HG02763 (cell line): ENCODE measurements at regions not wholly inside any gene's neighbourhood (a gene's known extent, or its start where the extent isn't known, plus 50 kb on each side); places are given as distances from the start of the nearest gene placed in this dataset.
"Not testable (repeated sequence)": the region's sequence is repeated elsewhere in the genome, so short reads cannot be mapped to it uniquely, and the experiment has no call there.

Source experiments
- ATAC-seq: cut with Tn5 transposase; IDR thresholded peaks from one replicate; pipeline ENCODE4 v1.9.1; 2021; ENCODE audit warnings: mild to moderate bottlenecking, moderate library complexity; ENCODE audit not compliant: unreplicated experiment

DNA sequence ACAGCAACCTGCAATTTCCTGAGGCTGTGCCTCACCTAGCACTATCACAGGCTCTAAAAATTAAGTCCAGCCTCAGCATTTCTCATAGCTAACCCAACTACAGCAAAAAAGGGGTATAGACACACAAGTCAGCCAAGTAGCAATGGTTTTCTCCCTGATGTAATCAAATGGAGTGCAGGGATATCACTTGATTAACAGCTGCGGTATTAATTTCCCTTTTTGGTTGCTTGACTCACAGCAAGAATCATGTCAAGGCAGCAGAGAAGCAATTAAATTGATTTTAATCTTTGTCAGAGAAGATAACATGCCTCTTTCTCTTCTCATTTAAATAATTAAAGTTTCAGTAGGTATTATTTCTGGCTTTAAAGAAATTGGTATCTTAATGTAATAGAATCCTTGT lies 278.9 kb downstream of the RWDD3 start:
- ATAC-seq, result no peak

DNA sequence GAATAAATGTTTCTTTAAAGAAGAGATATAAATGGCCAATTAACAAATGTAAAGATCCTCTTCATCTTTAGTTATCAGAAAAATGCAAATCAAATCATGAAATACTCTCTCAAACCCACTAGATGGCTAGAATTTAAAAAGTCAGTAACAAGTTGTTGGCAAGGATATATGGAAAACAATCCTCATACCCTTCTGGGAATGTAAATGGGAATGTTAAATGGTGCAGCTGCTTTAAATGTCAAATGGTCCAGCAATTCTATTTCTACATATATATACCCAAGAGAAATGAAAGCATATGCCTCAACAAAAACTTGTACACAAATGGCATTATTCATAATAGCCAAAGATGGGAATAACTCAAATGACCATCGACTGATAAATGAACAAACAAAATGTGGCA lies 283.5 kb downstream of the RWDD3 start:
- ATAC-seq, result no peak

DNA sequence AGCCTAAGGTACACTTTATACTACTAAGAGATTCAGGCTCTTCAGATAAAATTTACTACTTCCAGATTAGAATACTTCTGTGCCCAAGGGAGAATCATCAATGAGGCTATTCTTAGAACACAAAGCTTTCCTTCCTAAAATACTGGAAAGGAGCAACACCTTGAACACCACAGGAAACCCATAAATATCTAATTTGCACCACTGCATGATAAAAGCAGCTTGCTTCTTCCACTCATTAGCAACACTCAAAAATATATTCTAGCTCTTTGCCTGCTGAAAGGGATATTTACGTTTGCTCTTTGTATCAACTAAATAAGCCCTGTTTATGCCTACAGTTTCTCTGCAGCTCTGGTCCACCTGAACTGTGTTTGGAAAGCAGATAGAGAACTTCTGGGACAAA lies 284.3 kb downstream of the RWDD3 start:
- ATAC-seq, result no peak

DNA sequence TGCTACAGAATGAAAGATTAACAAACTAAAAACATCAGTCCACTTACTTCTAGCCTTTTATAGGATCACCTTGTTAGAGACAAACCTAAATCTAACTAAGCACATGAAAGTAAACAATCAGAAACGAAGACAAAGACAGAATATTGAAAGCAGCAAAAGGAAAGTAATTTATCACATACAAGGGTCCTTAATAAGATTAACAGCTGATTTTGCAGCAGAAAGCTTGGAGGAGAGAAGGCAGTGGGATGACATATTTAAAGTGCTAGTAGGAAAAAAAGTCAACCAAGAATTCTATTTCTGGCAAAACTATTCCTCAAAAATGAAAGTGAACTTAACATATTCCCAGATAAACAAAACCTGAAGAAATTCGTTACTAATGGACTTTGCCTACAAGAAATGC lies 286.4 kb downstream of the RWDD3 start:
- no peak for ATAC-seq

DNA sequence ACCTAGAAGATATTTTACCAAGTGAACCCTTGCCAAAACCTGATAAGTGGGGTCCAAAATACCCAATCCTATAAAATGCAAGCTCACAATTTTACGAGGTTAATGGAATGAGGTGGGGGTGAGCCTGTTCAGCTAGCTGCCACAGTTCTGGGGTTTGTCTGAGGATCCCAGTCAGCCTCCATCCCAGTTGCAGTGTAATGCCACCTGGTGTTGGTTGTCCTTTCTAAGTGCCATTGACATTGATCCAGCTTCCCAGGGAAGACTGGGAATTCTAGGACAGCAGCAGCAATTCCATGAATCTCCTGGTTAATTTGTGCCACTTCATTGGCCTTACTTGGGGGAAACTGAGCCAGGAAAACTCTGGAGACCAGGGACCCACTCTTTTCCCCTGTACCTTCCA lies 298.3 kb downstream of the RWDD3 start:
- no peak for ATAC-seq

DNA sequence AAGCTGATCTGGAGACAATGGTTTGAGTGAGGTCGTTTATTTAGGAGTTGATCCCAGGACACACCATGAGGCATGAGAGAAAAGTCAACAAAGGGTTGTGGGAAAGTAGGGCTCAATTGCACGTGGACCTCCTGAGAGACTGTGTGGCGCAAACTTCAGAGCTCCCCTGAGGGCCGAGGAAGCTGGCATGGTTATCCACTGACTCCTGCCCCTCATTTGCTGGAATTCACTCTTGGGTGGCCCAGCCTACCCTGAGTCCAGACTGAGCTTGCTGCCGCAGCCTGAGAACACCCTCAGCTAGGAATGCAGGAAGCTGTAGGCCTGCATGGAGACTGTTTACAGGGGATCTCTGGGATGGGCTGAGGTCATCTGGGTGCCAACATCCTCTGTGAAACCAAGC lies 301.0 kb downstream of the RWDD3 start:
- no peak for ATAC-seq

DNA sequence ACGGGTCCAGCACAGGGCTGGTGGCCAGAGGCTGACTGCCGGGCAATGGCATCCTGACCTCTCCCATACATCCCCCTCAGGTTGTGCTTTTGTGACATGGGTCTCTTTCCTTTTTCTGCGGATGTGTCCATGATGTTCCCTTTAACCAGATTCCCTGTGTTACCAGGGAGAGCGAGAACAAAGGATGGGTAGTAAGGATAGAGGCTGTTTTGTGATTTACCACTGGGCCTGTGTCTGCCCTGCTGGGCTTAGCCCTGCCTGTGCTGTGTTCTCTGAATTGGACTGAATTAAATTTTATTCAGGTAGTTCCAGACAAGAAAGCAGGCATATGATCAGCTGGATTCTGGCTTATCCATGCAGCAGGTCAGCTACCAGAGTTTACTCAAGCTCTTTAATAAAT lies 301.6 kb downstream of the RWDD3 start:
- ATAC-seq, result no peak

DNA sequence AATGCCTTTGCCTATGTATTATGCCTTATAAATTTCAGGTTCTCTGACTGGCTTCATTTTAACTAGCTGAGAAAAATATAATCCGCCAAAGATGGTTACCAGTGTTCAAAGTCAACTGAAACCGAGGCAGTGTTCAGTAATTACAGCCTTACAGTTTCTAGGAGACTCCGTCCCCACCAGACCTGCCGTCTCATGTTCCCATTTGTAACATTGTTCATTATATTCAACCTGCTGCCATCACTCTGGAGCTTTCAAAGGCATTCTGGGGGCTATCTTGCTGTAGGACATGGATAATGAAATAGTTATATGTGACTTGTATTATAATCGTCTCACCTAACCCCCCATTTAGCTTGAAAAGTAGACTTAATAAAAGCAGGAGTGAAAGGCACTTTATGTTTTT lies 302.5 kb downstream of the RWDD3 start:
- no peak for ATAC-seq

DNA sequence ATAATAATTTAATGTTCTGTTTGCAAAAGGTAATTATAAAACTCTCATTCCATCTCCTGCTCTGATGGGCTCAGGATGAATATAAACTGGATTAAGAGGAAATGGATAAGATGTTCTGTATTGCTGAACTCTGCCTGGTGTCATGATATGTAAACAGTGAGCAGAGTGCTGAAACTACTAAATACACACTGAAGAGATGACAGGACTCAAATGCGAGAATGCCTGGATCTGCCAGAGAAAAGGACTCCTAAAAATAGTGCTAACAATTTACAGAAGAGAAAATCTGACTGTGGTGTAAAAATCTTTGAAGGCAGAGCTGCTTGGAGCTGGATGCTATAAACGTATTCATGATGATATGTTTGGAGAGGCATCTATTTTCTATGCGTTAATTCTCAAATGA lies 303.2 kb downstream of the RWDD3 start:
- no peak for ATAC-seq

DNA sequence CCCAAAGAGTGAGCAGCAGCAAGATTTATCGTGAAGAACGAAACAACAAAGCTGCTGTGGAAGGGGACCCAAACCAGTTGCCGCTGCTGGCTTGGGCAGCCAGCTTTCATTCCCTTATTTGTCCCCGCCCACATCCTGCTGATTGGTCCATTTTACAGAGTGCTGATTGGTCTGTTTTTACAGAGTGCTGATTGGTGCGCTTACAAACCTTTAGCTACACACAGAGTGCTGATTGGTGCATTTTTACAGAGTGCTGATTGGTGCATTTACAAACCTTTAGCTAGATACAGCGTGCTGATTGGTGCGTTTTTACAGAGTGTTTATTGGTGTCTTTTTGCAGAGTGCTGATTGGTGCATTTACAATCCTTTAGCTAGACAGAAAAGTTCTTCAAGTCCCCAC lies 304.2 kb downstream of the RWDD3 start:
- not testable (repeated sequence) for ATAC-seq

DNA sequence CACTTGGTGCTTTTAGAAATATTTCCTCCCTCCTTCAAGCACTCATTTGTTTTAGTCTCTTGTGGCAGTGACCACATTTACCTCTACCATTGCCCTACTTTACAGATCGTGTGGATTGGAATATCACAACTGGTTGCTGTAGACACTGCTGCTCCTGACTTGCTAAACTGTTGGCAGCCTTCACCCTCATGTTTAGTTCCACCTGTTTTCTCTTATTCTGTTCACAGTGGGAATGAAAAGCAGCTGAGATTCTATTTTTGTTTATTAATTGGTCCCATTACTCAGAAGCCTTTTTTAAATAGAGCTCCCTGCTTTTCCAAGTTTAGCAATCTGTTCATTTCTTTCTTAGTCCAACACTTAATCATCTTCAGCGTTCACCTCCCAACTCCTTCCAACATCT lies 308.9 kb downstream of the RWDD3 start:
- ATAC-seq, result no peak

DNA sequence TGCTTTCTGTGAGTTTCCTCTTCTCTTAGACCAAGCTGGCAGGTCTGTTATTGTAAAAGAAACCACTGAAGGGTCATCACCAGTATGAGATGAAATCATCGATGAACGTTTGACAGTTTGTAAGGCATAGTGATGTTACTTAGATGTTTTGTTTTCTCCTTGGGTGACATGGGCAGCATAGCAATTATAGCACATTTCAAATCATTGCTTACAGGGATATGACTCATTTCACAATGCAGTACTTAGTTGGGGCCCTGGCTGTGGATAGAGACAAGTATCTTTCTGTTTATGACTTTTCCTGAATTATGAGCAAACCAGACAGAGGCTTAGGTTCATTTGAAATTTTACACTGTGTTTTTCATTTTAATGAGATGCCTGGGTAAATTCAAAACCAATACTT lies 313.0 kb downstream of the RWDD3 start:
- no peak for ATAC-seq

DNA sequence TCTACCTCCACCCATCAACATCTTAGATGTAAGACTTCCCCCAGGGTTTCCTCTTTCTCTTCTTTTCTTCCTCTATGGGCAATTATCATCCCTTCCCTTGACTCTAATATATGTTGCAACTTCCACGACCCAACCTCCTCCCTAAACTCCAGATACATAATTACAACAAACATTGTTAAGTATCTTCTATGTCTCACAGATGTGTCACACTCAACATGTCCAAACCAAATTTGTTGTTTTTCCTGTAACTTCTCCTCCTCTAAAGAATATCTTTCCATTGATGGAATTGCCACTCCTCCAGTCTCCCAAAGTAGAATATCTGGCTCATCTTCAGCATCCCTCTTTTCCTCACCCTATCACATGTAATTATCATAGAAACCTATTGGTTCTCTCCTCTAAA lies 314.2 kb downstream of the RWDD3 start:
- no peak for ATAC-seq

DNA sequence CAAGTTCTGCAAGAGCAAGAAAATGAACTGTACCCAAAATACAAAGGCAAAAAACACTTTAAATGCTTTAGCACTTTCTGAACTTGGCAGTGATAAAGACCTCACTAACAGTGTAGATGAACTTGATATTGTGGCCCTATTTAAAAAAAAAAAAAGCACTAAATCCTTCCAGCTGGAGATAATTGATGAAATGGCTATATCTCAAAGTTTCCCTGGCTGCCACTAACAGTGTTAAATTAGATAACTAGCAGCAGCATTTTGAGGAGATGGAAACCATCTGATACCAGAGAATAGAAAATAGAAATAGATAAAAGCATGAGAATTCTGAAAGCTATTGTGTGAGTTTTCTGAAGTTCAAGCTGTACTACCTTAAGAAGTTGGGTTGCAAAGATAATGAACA lies 317.2 kb downstream of the RWDD3 start:
- no peak for ATAC-seq

DNA sequence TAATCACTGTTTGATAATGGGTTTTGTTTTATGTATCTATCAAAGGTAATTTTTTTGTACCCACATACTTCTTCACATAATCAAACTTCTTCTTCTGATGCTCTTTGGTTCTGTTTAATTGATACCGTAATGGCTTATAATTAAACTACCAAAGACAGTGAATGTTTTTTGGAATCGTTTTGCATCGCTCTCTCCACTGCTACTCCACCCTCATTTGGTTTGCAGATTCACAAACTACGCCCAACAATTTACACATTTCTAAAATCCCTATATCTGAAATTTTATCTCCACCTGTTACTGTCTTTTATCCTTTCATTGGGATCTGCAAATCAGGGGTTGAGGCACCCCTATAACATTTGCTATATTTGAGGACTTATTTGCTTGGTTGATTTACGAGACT lies 319.6 kb downstream of the RWDD3 start:
- ATAC-seq, result no peak

DNA sequence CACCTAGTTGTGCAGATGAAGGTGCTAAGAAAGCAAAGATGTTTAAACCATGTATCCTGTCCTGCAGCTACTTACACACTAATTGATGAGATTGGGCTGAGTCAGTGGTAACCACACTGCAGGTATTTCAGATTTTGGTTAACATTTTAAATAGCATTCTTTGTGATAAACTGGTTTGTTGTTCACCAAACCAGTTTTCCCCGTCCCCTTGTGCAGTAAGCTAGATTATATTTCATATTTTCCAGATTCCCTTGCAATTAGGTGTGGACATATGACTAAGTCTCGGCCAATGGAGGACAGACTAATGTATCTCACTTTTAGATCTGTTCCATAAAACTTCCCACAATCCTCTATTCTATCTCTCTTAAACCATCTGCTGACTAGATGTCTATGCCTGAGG lies 320.4 kb downstream of the RWDD3 start:
- ATAC-seq, result no peak

DNA sequence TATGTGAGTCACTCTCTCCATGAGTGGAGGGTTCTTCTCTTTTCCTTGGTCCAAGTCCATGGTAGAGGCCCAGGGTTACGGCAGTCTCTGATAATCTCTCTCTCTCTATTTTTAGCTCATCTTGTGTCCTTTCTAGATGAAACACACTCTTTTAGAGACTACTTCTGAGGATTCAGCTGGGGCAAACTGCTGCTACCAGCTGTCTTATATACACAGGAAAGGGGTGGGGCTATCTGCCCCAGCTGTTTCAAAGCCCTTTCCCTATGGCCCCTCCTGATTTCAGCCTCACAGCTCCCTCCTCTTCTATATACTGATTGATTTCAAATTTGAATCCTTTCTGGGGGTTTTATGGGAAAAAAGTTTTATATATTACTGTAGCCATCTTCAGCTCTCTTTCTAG lies 324.8 kb downstream of the RWDD3 start:
- ATAC-seq, result no peak

DNA sequence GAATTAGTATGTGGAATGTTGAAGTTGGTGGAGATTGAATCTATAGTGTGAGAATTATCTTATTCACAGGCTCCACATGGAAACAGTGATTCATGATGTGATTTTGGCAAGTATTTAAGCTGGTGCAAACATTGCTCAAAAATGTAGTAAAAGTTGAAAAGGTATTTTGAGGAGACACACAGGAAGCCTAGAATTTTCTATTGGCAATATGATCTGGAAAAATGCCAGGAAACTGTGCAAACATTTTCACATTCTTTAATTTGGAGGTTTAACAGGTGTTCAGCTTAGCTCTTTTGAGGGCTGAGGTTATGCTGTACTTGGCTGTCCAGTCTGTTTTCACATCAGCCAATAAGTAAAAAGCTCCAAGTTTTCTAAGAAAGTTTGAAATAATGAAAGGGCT lies 327.3 kb downstream of the RWDD3 start:
- no peak for ATAC-seq

DNA sequence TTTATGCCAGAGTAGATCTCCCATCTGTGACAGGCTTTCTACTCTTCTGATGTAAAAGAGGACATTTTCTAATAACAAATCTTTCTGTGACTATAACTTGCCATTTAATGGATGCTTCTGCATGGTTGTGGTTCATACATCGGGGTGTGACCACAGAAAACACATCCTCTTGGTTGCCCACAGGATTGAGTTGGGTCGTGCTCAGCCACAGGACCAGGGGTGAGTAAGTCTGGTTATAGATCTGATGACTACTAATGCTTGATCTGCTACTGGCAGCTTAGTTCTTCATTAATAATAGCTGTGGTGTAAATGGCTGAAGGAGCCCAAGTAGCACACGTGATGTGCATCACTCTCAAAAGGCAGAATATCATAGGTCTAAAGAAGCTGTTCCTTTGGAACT lies 328.2 kb downstream of the RWDD3 start:
- no peak for ATAC-seq

DNA sequence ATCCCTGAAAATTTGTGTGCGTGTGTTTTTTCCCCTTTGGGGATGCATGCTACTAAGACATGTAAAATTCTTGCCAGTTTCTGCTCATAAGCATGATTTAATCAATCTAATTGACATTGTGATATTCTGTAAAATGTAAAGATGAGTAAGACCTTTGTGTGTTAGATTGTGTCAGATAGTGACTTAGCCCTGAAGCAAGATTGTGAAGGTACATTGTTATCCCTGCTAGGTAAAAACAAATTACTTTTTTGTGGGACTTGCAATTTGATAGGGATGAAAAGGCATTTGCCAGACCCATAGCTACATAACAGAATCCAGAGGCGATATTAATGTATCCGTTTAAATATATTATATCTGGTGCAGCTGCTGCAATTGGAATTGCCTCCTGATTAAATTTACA lies 338.0 kb downstream of the RWDD3 start:
- ATAC-seq, result no peak

DNA sequence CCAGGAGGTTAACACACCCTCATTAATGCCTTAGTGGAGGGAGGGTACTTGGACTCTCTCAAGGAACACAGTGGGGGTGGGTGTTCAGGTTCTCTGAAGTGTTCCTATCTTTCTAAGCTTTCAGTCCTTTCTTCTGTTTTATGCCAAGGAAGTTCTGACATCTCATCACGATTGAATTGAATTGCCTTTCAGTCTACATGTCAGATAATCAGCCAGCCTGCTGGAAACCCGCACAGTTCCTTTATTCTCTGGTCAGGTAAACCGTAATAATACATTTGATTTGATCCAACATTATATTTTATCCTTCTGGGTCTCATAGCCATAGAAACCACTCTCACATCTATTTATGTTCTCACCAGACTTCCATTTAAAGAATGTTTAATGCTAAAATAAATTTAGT lies 339.0 kb downstream of the RWDD3 start:
- no peak for ATAC-seq

DNA sequence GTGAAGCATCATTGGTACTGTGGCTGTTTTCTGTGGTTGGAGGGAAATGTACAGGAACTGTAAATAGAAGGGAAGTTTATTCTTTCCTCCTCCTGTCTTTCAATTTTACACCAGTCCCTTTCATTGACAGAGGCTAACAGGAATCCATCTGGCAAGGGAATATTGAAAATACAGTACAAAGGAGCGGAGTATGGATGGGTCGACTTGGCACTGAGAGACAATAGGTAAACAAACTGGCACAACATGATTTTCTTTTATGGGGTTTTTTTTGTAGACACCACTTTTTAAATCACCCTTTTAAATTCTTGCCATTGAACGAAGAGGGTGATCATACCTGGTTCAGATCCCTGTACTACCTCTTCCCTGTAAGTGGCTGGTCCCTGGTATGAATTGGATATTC lies 341.3 kb downstream of the RWDD3 start:
- ATAC-seq, result no peak

DNA sequence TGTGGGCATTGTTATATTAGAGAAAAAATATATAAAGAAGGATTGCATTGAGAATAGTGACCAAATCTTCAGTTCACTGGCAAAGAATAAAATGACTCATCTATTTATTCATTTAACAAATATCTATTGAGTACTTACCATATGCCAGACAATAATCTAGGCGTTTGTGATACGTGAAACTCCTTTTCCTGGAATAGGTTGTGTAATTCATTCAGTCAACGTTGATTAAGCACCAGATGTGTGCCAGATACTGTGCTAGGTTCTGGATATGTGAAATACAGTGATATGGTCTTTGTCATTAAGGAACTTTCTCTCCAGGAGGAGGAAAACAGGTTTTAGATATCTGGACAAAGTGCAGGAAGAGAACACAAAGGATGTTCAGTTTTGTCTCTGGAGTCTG lies 344.5 kb downstream of the RWDD3 start:
- no peak for ATAC-seq

DNA sequence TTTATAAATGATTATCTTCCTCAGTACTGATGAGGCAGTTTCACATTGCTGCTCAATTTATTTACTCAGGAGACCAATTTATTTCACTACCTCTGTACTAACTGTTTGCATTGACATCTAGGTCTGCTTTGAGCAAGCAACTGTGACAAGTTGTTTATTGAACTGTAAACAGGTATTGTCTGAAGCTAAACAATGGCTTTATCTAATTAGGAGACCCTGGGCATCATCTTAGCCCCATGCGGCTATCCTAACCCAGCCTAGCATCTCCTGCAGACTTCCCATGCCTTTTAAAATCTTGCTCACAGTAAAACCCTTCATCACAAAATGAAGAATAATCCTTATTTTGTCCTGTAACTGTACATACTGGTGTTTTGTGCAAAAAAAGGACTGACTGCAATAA lies 348.2 kb downstream of the RWDD3 start:
- ATAC-seq, result no peak
